Kidney (tissue), 13 donors: ENCODE measurements at regions not wholly inside any gene's neighbourhood (a gene's known extent, or its start where the extent isn't known, plus 50 kb on each side); places are given as distances from the start of the nearest gene placed in this dataset.

Experiments
- DNase-seq, 5 donors: peaks; one replicate each; pipeline ENCODE4 v3.0.0-alpha.2; 2013 to 2020
- FAIRE-seq: peaks from 2 replicates; lab custom pipeline; 2012; peaks lifted over from hg19 to GRCh38; lab: Jason Lieb, UNC
- H3K27ac ChIP-seq, 2 donors: one replicate each; pipeline ENCODE4 v1.7.0; 2013; ENCODE audit warnings: low read depth in 2 of 2, low read length in 2 of 2, inconsistent platforms in 1 of 2
- H3K27me3 ChIP-seq: one replicate; pipeline ENCODE4 v1.7.1; 2013; ENCODE audit warnings: low read length, inconsistent platforms; ENCODE audit not compliant: control insufficient read depth, insufficient read depth
- H3K36me3 ChIP-seq, 3 donors: one replicate each; pipeline versions ENCODE4 v1.7.0 to v1.7.1; 2013; ENCODE audit warnings: low read length in 3 of 3, control low read depth in 1 of 3, inconsistent platforms in 1 of 3; ENCODE audit not compliant: insufficient read depth in 3 of 3, control insufficient read depth in 2 of 3
- H3K4me1 ChIP-seq, 3 donors: one replicate each; pipeline versions ENCODE4 v1.7.0 to v1.7.1; 2013; ENCODE audit warnings: low read length in 3 of 3, inconsistent platforms in 1 of 3, low read depth in 1 of 3; ENCODE audit not compliant: control insufficient read depth in 2 of 3, insufficient read depth in 2 of 3
- H3K4me3 ChIP-seq, 3 donors: one replicate each; pipeline versions ENCODE4 v1.7.0 to v1.8.1; 2013; ENCODE audit warnings: low read length in 3 of 3, control low read depth in 1 of 3, inconsistent platforms in 1 of 3
- H3K9ac ChIP-seq, 3 donors: one replicate each; pipeline versions ENCODE4 v1.7.0 to v1.7.1; 2013; ENCODE audit warnings: low read length in 3 of 3, control low read depth in 1 of 3, inconsistent platforms in 1 of 3
- H3K9me3 ChIP-seq, 3 donors: one replicate each; pipeline versions ENCODE4 v1.7.0 to v1.7.1; 2013; ENCODE audit warnings: low read length in 3 of 3, control low read depth in 1 of 3, inconsistent platforms in 1 of 3; ENCODE audit not compliant: control insufficient read depth in 2 of 3, insufficient read depth in 1 of 3
- intact Hi-C: fragments of 100-400 bp; cut with DNase I; formaldehyde crosslinking; loops from one replicate; pipeline ENCODE4 v1.11.1; 2022
- TF ChIP-seq, protein P1 (sequence below): IDR thresholded peaks from 3 replicates; pipeline ENCODE4 v1.5.1; 2012; ENCODE audit warnings: mild to moderate bottlenecking, moderate library complexity, borderline replicate concordance; ENCODE audit not compliant: insufficient read depth; ENCODE audit errors: extremely low read depth
- donor health status: control.
- donor health status: control.
- donor health status: control.
- donor health status: control.
- donor health status: control.
- donor health status: DM: yes; HTN: yes; CAD: no.
- donor health status: Normal renal cell carcinoma (clear cell type).

DNA sequence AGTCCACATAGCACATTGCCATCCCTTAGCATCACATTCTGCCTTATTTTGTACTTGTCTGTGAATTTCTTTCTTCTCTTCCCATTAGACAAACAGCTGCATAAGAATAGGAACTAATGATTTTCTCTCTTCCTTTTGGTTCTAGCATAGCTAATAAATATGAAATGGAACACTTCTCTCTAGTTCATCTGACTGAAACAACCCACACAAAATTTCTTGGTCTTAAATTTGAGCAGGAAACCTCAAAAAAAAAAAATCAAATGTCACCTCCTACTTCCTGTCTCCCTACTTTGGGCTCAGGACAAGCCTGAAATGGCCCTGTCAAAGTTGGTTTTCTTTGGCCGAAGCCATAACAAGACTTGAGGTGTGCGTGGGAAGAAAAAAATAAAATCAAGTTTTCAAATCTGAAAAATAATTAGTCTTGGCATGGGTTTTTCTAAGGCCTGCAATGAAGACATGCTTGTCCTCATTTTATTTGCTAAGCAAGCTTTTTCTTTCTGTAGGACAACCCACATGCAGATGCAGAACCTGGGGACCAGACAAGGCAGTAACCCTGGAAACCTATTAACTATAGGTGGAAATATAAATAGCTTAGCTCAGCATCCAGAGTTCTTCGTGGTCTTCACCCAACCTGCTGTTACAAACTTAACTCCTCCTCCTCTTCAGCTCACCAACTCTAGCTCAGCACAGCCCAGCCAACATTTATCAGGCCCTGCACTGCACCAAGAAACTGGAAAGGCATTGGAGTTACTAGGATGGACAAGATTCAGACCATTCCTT lies 523.5 kb upstream of the KLF4 start:
- no peaks in the 10 kb centered on the region for H3K9me3 ChIP-seq
- TF ChIP-seq, protein P1, sequence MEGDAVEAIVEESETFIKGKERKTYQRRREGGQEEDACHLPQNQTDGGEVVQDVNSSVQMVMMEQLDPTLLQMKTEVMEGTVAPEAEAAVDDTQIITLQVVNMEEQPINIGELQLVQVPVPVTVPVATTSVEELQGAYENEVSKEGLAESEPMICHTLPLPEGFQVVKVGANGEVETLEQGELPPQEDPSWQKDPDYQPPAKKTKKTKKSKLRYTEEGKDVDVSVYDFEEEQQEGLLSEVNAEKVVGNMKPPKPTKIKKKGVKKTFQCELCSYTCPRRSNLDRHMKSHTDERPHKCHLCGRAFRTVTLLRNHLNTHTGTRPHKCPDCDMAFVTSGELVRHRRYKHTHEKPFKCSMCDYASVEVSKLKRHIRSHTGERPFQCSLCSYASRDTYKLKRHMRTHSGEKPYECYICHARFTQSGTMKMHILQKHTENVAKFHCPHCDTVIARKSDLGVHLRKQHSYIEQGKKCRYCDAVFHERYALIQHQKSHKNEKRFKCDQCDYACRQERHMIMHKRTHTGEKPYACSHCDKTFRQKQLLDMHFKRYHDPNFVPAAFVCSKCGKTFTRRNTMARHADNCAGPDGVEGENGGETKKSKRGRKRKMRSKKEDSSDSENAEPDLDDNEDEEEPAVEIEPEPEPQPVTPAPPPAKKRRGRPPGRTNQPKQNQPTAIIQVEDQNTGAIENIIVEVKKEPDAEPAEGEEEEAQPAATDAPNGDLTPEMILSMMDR, result no peak
- FAIRE-seq (no peak), DNase-seq (no peak)
- H3K27ac ChIP-seq, result no peak overlapping the region
- no peaks in the 10 kb centered on the region for H3K36me3 ChIP-seq
- H3K27me3 ChIP-seq, result no peaks in the 10 kb centered on the region
- H3K4me3 ChIP-seq, result no peak overlapping the region
- no peak overlapping the region for H3K9ac ChIP-seq
- intact Hi-C loops, result no loop called here
- no peaks in the 10 kb centered on the region for H3K4me1 ChIP-seq

DNA sequence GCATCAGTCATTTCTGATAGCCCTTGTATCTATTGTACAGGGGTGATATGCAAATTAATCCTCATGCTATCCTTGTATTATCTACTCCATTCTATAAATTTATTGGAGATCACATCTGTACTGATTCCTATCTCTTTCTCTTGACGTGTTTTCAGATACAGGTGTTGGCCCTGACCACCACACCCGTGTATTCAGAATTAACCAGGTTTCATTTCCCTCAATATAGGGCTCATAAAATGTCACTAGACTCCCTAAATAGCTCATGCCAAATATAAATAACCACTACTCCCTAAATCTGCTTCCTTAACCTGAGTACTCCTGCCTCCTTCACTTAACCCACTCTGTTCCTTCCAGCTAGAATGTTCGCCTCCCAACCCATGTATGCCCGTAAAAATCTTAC lies 522.8 kb upstream of the KLF4 start:
- Histone ChIP-seq H3K27me3 (no peaks in the 10 kb centered on the region), H3K9me3 (no peaks in the 10 kb centered on the region), H3K4me3 (no peak overlapping the region), H3K9ac (no peak overlapping the region), H3K27ac (no peak overlapping the region), H3K4me1 (no peaks in the 10 kb centered on the region), H3K36me3 (no peaks in the 10 kb centered on the region)
- TF ChIP-seq, protein P1, result no peak
- intact Hi-C loops, result no loop called here
- FAIRE-seq (no peak), DNase-seq (no peak)

DNA sequence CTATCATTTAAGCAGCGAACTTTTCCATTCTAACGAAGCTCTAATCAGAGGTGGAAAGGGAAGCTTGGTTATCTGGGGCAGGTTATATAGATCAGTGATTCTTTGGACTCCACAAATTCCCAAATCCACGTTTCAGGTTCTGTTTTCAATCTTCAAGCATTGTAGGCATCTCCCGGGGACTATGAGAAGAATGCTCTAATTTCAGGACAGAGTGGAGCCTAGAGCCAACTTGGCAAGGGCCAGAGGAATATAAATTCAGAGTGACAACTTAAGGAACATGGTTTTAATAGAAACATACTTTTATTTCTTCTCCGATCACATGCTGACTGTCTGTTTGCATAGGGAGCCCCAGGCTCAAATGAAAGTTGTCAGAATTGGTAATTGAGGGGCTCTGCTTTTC lies 514.0 kb upstream of the KLF4 start:
- TF ChIP-seq, protein P1, result no peak
- Histone ChIP-seq H3K27me3 (no peaks in the 10 kb centered on the region), H3K9ac (no peak overlapping the region), H3K4me1 (no peaks in the 10 kb centered on the region), H3K27ac (no peak overlapping the region), H3K4me3 (no peak overlapping the region), H3K36me3 (no peaks in the 10 kb centered on the region), H3K9me3 (no peaks in the 10 kb centered on the region)
- intact Hi-C loops, result no loop called here
- no peak for FAIRE-seq
- peak in 1 of 5 donors; percentile 16 for DNase-seq
